Uterus (tissue), 2 donors: ENCODE measurements at regions not wholly inside any gene's neighbourhood (a gene's known extent, or its start where the extent isn't known, plus 50 kb on each side); places are given as distances from the start of the nearest gene placed in this dataset.

Source experiments
- POLR2A ChIP-seq, 2 donors: fragments of 450-650 bp; IDR thresholded peaks; one replicate each; pipeline ENCODE4 v1.6.1; 2016; ENCODE audit warnings: antibody characterized with exemption in 2 of 2, mild to moderate bottlenecking in 1 of 2, moderate library complexity in 1 of 2
- TF ChIP-seq, protein P1 (sequence below), 4 experiments: fragments of 200-600 bp in 2 of 4; fragments of 450-650 bp in 2 of 4; sonication (generic) in 2 of 4; IDR thresholded peaks; one replicate each; pipeline ENCODE4 v1.5.1; 2016 to 2019; ENCODE audit warnings: antibody characterized with exemption in 4 of 4, mild to moderate bottlenecking in 2 of 4, moderate library complexity in 1 of 4

DNA sequence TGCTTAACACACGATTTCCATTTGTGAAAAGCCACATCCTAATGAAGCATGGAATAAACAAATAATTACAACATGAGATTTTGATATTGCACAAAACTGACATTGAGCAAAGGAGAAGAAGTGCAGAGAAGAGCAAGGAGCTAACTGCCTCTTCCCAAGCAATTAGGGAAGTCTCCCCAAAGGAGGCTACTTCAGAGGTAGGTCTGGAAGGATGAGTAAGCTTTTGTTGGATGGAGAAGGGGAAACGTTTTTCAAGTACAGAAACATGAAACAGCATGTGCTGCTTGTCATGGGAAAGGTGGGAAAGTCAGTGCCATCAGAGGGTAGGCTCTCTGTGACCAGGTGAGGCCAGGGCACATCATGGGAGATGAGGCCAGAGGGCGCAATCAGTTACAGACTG lies 132.2 kb upstream of the SESN3 start:
- TF ChIP-seq, protein P1, sequence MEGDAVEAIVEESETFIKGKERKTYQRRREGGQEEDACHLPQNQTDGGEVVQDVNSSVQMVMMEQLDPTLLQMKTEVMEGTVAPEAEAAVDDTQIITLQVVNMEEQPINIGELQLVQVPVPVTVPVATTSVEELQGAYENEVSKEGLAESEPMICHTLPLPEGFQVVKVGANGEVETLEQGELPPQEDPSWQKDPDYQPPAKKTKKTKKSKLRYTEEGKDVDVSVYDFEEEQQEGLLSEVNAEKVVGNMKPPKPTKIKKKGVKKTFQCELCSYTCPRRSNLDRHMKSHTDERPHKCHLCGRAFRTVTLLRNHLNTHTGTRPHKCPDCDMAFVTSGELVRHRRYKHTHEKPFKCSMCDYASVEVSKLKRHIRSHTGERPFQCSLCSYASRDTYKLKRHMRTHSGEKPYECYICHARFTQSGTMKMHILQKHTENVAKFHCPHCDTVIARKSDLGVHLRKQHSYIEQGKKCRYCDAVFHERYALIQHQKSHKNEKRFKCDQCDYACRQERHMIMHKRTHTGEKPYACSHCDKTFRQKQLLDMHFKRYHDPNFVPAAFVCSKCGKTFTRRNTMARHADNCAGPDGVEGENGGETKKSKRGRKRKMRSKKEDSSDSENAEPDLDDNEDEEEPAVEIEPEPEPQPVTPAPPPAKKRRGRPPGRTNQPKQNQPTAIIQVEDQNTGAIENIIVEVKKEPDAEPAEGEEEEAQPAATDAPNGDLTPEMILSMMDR (IDR thresholded peaks at IDR 0.05): no peak
- no peak for TF ChIP-seq POLR2A (IDR thresholded peaks at IDR 0.05)
